DND-41 (cell line): ENCODE measurements at regions not wholly inside any gene's neighbourhood (a gene's known extent, or its start where the extent isn't known, plus 50 kb on each side); places are given as distances from the start of the nearest gene placed in this dataset.

Experiments used
- ATAC-seq: fragments of 200-7000 bp; cut with Tn5 transposase; 3 replicates; pipeline ENCODE4 v1.9.1; 2021; ENCODE audit warnings: low read depth; ENCODE audit not compliant: insufficient read depth
- DNase-seq: peaks from one replicate; pipeline ENCODE4 v3.0.0-alpha.2; 2020
- H2AFZ ChIP-seq: 2 replicates; pipeline ENCODE4 v1.6.0; 2012; ENCODE audit warnings: low read depth, low read length
- H3K27ac ChIP-seq: 2 replicates; pipeline ENCODE4 v1.5.1; 2012; ENCODE audit warnings: low read length, inconsistent platforms
- H3K27me3 ChIP-seq: fragments of 200-600 bp; sonication (generic); 2 replicates; pipeline ENCODE4 v1.6.0; 2012; ENCODE audit warnings: low read length, mild to moderate bottlenecking, inconsistent platforms; ENCODE audit not compliant: insufficient read depth, poor library complexity
- H3K36me3 ChIP-seq: 2 replicates; pipeline ENCODE4 v1.5.1; 2012; ENCODE audit warnings: low read length, inconsistent platforms; ENCODE audit not compliant: insufficient read depth
- H3K4me1 ChIP-seq: 2 replicates; pipeline ENCODE4 v1.5.1; 2012; ENCODE audit warnings: mild to moderate bottlenecking, low read length; ENCODE audit not compliant: insufficient read depth
- H3K4me2 ChIP-seq: 2 replicates; pipeline ENCODE4 v1.6.0; 2012; ENCODE audit warnings: mild to moderate bottlenecking, moderate library complexity, low read length, inconsistent platforms; ENCODE audit not compliant: insufficient read depth
- H3K4me3 ChIP-seq, 2 experiments: fragments of 200-600 bp in 1 of 2; shearing (Covaris generic) in 1 of 2; 2 replicates each; pipeline ENCODE4 v1.5.1; 2012 to 2016; ENCODE audit warnings: inconsistent platforms in 2 of 2, low read length in 2 of 2, mild to moderate bottlenecking in 2 of 2, low read depth in 1 of 2, moderate library complexity in 1 of 2
- H3K79me2 ChIP-seq: 2 replicates; pipeline ENCODE4 v1.6.0; 2012; ENCODE audit warnings: low read length, inconsistent platforms; ENCODE audit not compliant: insufficient read depth
- H3K9ac ChIP-seq: 2 replicates; pipeline ENCODE4 v1.6.0; 2012; ENCODE audit warnings: low read depth, mild to moderate bottlenecking, inconsistent platforms, low read length, moderate library complexity
- H3K9me3 ChIP-seq: 2 replicates; pipeline ENCODE4 v1.5.1; 2012; ENCODE audit warnings: low read length, moderate library complexity, mild to moderate bottlenecking, inconsistent platforms; ENCODE audit not compliant: insufficient read depth, severe bottlenecking
- H4K20me1 ChIP-seq: 2 replicates; pipeline ENCODE4 v1.6.0; 2012; ENCODE audit warnings: low read length; ENCODE audit not compliant: insufficient read depth
- EZH2 ChIP-seq: IDR thresholded peaks from 3 replicates; pipeline ENCODE4 v1.6.1; 2012; ENCODE audit warnings: borderline replicate concordance, low read depth, mild to moderate bottlenecking, moderate library complexity, low read length, inconsistent platforms; ENCODE audit not compliant: severe bottlenecking
- TF ChIP-seq, protein P1 (sequence below): IDR thresholded peaks from 2 replicates; pipeline ENCODE4 v1.5.1; 2012; ENCODE audit warnings: borderline replicate concordance, low read length, moderate library complexity, mild to moderate bottlenecking; ENCODE audit not compliant: poor library complexity, severe bottlenecking; ENCODE audit errors: extremely low read depth

DNA sequence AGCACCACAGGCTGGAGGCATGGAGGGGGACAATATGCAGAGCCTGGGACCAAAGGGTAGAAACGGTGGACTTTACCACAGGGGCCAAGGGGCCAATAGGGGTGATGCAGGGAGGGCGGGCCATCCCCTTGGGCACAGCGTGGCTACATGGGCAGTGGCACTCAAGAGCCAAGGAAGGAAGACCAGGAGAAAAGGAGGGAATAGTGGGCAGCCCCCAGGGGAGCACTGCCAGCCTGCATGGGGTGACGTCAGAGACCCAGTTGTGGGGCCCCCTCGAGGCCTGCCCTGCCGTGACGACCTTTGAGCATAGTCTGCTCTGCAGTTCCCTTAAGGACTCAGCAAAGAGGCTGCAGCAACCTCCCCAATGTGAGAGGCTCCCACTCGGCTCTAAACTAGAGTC, 95.5 kb upstream of the TMPRSS2 start:
- H3K4me2 ChIP-seq: no peak overlapping the region
- no peak for ATAC-seq
- no peak for TF ChIP-seq EZH2
- TF ChIP-seq, protein P1, sequence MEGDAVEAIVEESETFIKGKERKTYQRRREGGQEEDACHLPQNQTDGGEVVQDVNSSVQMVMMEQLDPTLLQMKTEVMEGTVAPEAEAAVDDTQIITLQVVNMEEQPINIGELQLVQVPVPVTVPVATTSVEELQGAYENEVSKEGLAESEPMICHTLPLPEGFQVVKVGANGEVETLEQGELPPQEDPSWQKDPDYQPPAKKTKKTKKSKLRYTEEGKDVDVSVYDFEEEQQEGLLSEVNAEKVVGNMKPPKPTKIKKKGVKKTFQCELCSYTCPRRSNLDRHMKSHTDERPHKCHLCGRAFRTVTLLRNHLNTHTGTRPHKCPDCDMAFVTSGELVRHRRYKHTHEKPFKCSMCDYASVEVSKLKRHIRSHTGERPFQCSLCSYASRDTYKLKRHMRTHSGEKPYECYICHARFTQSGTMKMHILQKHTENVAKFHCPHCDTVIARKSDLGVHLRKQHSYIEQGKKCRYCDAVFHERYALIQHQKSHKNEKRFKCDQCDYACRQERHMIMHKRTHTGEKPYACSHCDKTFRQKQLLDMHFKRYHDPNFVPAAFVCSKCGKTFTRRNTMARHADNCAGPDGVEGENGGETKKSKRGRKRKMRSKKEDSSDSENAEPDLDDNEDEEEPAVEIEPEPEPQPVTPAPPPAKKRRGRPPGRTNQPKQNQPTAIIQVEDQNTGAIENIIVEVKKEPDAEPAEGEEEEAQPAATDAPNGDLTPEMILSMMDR: no peak

GRCh38 chr21:41602531-41602930, 94.6 kb upstream of the TMPRSS2 start:
- H3K9me3 ChIP-seq: no peaks in the 10 kb centered on the region
- H3K27ac ChIP-seq: no peak overlapping the region
- H3K4me3 ChIP-seq: no peak overlapping the region
- no peaks in the 10 kb centered on the region for H3K27me3 ChIP-seq
- H3K79me2 ChIP-seq: no peaks in the 10 kb centered on the region
- TF ChIP-seq, protein P1: no peak
- no peak for TF ChIP-seq EZH2
- no peak for DNase-seq
- H2AFZ ChIP-seq: no peak overlapping the region
- no peaks in the 10 kb centered on the region for H3K36me3 ChIP-seq
- H3K9ac ChIP-seq: no peak overlapping the region
- no peak for ATAC-seq
- H3K4me1 ChIP-seq: no peaks in the 10 kb centered on the region
- no peak overlapping the region for H3K4me2 ChIP-seq
- H4K20me1 ChIP-seq: no peaks in the 10 kb centered on the region

More for the DNA sequence above, 95.5 kb upstream of the TMPRSS2 start:
- no peaks in the 10 kb centered on the region for H3K36me3 ChIP-seq
- no peaks in the 10 kb centered on the region for H3K79me2 ChIP-seq
- H3K4me3 ChIP-seq: no peak overlapping the region
- DNase-seq: no peak
- H3K27ac ChIP-seq: no peak overlapping the region
- no peak overlapping the region for H3K9ac ChIP-seq
- H2AFZ ChIP-seq: no peak overlapping the region
- no peaks in the 10 kb centered on the region for H3K4me1 ChIP-seq
- no peaks in the 10 kb centered on the region for H4K20me1 ChIP-seq
- H3K27me3 ChIP-seq: no peaks in the 10 kb centered on the region
- H3K9me3 ChIP-seq: no peaks in the 10 kb centered on the region

DNA sequence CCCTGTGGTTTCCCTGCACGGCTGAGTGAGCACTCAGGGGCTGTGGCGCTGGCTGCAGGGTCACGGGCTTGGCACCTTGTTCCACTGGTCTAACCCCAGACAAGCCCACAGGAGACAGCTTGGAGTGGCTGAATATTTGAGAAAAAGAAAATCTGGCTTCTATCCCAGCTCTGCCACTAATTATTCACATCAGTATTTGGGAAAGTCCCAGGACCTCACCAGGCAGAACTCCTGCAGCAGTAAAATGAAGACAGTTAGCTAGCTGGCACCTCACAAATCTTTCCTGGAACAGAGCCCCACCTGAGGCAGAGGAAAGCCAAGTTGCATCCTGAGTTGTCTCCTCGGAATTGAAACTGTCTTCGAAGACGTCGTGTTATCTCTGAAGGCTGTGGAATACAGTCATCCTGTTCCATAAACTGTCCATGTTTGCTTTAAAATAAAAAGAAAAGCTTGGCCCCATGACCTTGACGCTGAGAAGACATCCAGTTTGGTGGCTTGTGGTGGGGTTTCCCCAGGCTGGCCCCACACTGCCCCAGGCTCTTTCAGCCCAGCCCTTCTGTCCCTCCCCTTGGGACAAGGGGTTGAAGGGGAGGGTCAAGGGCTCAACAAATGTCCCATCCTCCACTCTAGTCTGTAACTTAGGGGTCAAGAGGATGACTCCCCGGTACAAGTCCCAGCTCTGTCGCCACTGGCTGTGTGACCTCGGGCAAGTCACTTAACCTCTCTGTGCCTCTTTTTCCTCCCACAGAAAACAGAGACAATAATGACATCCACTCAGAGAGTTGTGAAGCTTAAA, 93.8 kb upstream of the TMPRSS2 start:
- Histone ChIP-seq H3K4me1 (no peaks in the 10 kb centered on the region), H3K4me2 (no peak overlapping the region), H3K36me3 (no peaks in the 10 kb centered on the region), H4K20me1 (no peaks in the 10 kb centered on the region), H3K9me3 (no peaks in the 10 kb centered on the region), H2AFZ (no peak overlapping the region), H3K79me2 (no peaks in the 10 kb centered on the region), H3K27ac (no peak overlapping the region), H3K9ac (no peak overlapping the region), H3K4me3 (no peak overlapping the region), H3K27me3 (no peaks in the 10 kb centered on the region)
- no peak for ATAC-seq
- TF ChIP-seq, protein P1: no peak
- TF ChIP-seq EZH2: no peak
- no peak for DNase-seq
